Activated CD8-positive, alpha-beta T cell treated with anti-CD3 and anti-CD28 coated beads, Interleukin-2, amount 10 ng/mL, durations not matched to agents 7 days and 5 days (primary cell): ENCODE measurements at regions not wholly inside any gene's neighbourhood (a gene's known extent, or its start where the extent isn't known, plus 50 kb on each side); places are given as distances from the start of the nearest gene placed in this dataset.
"Not testable (repeated sequence)": the region's sequence is repeated elsewhere in the genome, so short reads cannot be mapped to it uniquely, and the experiment has no call there.

Experiments used
- ATAC-seq: fragments of 150-1000 bp; cut with Tn5 transposase; one replicate; pipeline ENCODE4 v1.10.0; 2021; ENCODE audit warnings: moderate library complexity
- CTCF ChIA-PET: fragments of 350-600 bp; sonication (Branson Sonifier 250); formaldehyde crosslinking; loops from one replicate; lab custom pipeline; 2021; ENCODE audit warnings: antibody characterized with exemption; lab: Charles Lee
- POLR2A ChIA-PET: fragments of 350-600 bp; sonication (Branson Sonifier 250); formaldehyde crosslinking; loops from one replicate; lab custom pipeline; 2021; ENCODE audit warnings: antibody characterized with exemption; lab: Charles Lee
- DNase-seq: peaks from one replicate; pipeline ENCODE4 v3.0.0-alpha.2; 2020
- H3K27ac Mint-ChIP-seq: one replicate; pipeline ENCODE4 v1.8.0; 2021; ENCODE audit warnings: mild to moderate bottlenecking, mixed read lengths
- H3K27me3 Mint-ChIP-seq: one replicate; pipeline ENCODE4 v1.8.0; 2021; ENCODE audit warnings: low read depth, mixed read lengths
- H3K36me3 Mint-ChIP-seq: one replicate; pipeline ENCODE4 v1.8.0; 2021; ENCODE audit warnings: low read depth, mixed read lengths
- H3K4me1 Mint-ChIP-seq: one replicate; pipeline ENCODE4 v1.8.0; 2021; ENCODE audit warnings: low read depth, mixed read lengths
- H3K4me3 Mint-ChIP-seq: one replicate; pipeline ENCODE4 v1.8.0; 2021; ENCODE audit warnings: mild to moderate bottlenecking, mixed read lengths
- H3K9me3 Mint-ChIP-seq: one replicate; pipeline ENCODE4 v1.8.0; 2022; ENCODE audit warnings: mixed read lengths; ENCODE audit not compliant: insufficient read depth

DNA sequence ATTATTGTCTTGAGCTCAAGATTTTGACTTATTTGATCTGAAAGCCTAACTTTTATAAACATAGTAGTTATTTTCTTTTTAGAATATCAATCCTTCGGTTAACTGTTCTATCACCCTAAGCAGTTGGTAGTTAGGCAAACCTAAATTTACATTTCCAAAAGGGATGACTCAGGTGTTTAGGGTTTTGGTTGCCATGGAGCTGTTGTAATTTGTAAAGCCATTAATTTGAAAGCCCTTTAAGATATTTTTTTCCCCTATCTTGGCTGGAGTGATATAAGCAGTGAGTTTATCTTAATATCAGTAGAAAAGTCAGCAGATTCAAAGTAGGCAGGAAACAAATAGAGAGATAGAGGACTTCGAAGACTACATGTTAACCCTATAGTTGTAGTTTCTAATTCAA lies 1472.6 kb upstream of the CELF2 start:
- no peaks in the 10 kb centered on the region for H3K9me3 Mint-ChIP-seq
- no peak overlapping the region for H3K27ac Mint-ChIP-seq
- H3K4me1 Mint-ChIP-seq, result no peaks in the 10 kb centered on the region
- DNase-seq (no peak), ATAC-seq (no peak)
- CTCF ChIA-PET, result interaction anchor here (0.6 kb wide), 1 partner anchor 241 kb away, joined by 3 read pairs; no protein-coding TSS in a partner anchor
- no peak overlapping the region for H3K4me3 Mint-ChIP-seq
- no peaks in the 10 kb centered on the region for H3K36me3 Mint-ChIP-seq
- POLR2A ChIA-PET, result no interaction called here
- H3K27me3 Mint-ChIP-seq, result no peaks in the 10 kb centered on the region

DNA sequence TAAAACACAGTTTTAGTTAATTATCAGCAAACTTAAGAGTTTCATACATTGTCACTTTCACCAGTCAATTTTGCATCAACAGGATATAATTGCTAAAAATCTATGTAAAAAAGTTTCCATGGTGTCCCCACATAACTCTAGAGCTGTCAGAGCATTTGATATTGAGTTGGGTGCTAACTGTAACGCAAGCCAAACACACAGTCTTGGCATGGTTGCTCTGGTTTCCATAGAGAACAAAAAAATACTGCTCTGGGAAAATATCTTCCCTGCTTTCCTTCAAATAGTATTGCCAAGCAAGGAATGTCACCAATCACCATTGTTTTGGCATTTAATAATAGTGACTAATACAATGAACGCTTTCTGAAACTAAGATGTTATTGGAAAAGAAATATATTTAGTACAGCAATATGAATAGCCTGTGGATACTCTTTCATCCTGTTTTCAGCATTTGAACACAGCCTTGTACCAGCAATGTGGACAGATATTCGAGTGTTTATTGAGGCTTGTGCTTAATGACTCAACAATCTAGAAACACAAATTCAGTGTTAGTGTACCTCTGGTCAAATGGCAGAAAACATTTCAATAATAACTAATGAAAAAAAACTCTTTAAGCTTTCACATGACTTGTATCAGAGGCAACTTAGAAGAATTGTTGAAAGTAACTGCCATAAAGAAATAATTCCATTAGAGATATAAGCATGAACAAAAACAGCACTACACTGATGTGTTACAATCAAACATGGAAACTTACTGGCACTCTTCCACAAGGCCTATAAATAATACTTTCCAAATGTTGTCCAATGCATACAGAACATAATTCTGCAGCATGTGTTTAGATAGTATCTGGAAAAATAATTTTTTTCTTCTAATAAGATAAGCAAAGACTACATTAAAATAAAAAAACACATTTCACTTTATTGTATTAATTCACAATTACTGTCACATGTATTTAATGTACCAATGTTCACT lies 1469.5 kb upstream of the CELF2 start:
- Mint-ChIP-seq H3K27me3 (no peaks in the 10 kb centered on the region), H3K4me1 (no peaks in the 10 kb centered on the region), H3K9me3 (no peaks in the 10 kb centered on the region), H3K27ac (no peak overlapping the region), H3K4me3 (no peak overlapping the region), H3K36me3 (no peaks in the 10 kb centered on the region)
- no peak for ATAC-seq
- DNase-seq, result no peak
- CTCF ChIA-PET, result no interaction called here
- POLR2A ChIA-PET, result no interaction called here

DNA sequence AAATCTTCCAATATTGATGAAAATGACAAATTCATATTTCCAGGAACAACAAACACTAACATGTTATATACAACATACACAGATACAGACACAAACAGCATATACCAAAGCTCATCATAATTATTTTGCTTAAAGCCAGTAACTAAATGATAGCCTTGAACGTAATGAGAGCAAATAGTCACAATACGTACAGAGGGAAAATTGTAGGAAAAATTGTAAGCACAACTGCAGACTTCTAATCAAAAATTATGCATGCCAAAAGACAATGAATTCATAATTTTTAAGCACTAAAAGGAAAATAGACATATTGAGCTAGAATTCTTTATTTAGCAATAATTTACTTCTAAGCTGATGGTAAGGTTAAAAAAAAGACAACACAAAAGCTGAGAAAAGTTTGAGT lies 1466.9 kb upstream of the CELF2 start:
- ChIA-PET CTCF (no interaction called here), POLR2A (no interaction called here)
- H3K4me1 Mint-ChIP-seq, result no peaks in the 10 kb centered on the region
- no peak overlapping the region for H3K27ac Mint-ChIP-seq
- H3K27me3 Mint-ChIP-seq, result no peaks in the 10 kb centered on the region
- no peak overlapping the region for H3K4me3 Mint-ChIP-seq
- ATAC-seq, result no peak
- no peaks in the 10 kb centered on the region for H3K36me3 Mint-ChIP-seq
- DNase-seq, result no peak
- H3K9me3 Mint-ChIP-seq, result no peaks in the 10 kb centered on the region

DNA sequence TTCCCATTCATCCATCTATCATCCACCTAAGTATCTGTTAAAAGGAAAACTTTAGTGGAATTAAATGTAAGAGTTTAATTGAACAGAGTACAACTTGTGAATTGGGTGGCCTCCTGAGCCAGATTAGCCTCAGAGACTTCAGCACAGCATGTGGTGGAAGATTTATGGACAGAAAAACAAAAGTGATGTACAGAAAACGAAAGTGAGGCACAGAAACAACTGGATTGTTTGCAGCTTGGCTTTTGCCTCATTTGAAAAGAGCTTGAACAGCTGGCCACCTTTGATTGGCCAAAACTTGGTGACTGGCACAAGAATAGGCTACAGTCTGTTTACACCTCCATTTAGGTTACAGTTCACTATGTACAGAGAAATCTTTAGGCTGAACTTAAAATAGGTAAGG lies 1463.4 kb upstream of the CELF2 start:
- Mint-ChIP-seq H3K27ac (no peak overlapping the region), H3K36me3 (no peaks in the 10 kb centered on the region), H3K4me3 (no peak overlapping the region), H3K9me3 (no peaks in the 10 kb centered on the region), H3K4me1 (no peaks in the 10 kb centered on the region), H3K27me3 (no peaks in the 10 kb centered on the region)
- CTCF ChIA-PET, result no interaction called here
- ATAC-seq, result no peak
- no peak for DNase-seq
- POLR2A ChIA-PET, result no interaction called here

DNA sequence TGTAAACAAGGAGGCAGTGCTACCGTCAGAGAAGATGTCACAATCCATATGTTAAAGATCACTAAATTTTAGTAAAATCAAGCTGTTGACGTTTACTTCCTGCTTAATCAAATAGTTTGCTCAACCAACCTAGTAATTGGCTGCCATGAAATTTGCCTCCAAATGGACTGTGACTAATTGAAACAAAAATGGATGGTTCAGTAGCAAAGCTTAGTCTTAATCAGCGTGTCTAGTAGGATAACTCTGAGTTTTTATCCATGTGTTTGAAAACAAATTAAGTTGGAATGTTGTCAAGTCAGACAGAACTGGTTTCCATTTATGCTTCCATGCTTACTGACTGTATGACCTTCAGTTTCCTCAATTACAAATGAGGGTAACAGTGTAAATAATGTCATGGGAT lies 1456.7 kb upstream of the CELF2 start:
- no peaks in the 10 kb centered on the region for H3K27me3 Mint-ChIP-seq
- DNase-seq, result no peak
- ChIA-PET POLR2A (no interaction called here), CTCF (no interaction called here)
- H3K4me1 Mint-ChIP-seq, result no peaks in the 10 kb centered on the region
- H3K36me3 Mint-ChIP-seq, result no peaks in the 10 kb centered on the region
- H3K4me3 Mint-ChIP-seq, result no peak overlapping the region
- no peak overlapping the region for H3K27ac Mint-ChIP-seq
- ATAC-seq, result no peak
- no peaks in the 10 kb centered on the region for H3K9me3 Mint-ChIP-seq

DNA sequence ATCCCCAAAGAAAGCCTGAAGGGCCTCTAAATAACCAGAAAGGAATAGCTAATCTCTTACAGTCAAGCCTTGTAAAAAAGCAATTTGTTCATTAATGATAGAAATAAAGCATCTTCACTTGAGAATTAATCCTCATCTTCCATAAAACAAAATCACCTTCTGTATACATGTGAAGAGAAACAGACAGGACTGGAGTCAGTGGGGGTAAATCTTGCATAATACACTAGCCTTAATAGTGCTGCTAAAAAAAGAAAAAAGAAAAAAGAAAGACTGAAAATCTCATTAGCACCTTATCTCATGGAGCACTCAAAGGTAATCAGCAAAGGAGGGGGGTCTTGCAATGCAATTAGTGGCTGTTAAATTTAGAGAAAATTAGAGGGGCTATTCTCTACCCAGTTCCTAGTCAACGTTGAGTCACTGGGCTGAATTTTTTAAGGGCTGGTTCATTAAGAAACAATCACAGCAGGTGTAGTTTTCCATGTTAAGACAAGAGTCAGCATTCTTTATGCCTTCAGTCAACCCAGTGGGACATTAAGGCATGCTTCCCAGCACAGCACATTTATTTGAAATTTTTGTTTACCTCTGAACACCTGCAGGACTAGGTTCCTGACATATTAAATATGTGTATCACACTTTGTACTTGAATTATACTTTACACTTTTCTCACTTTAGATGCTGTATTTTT lies 1455.7 kb upstream of the CELF2 start:
- Mint-ChIP-seq H3K9me3 (no peaks in the 10 kb centered on the region), H3K36me3 (no peaks in the 10 kb centered on the region), H3K27me3 (no peaks in the 10 kb centered on the region), H3K4me1 (no peaks in the 10 kb centered on the region), H3K4me3 (no peak overlapping the region), H3K27ac (no peak overlapping the region)
- ChIA-PET POLR2A (no interaction called here), CTCF (no interaction called here)
- no peak for ATAC-seq
- no peak for DNase-seq

DNA sequence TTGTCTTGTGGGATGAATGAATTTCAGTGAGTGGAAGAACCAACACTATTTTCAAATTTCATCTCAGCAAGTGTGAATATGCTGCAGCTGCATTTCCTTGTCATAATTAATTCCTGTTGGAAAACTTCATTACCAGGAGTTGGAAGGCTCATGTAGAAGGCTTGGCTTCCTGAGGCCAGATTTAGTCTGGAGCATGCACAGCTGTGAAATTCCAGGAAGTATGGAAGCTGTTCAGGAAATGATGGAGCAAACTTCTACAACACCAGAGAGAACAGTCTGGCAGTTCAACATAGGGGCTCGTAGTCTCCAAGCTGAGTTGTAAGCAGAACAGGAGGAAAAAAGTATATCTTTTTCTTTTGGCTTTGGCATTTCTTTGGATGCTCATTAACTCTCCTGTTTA lies 1439.9 kb upstream of the CELF2 start:
- Mint-ChIP-seq H3K4me1 (no peaks in the 10 kb centered on the region), H3K27me3 (no peaks in the 10 kb centered on the region), H3K36me3 (no peaks in the 10 kb centered on the region), H3K9me3 (no peaks in the 10 kb centered on the region), H3K4me3 (no peak overlapping the region), H3K27ac (no peak overlapping the region)
- ChIA-PET POLR2A (no interaction called here), CTCF (no interaction called here)
- DNase-seq (no peak), ATAC-seq (no peak)

DNA sequence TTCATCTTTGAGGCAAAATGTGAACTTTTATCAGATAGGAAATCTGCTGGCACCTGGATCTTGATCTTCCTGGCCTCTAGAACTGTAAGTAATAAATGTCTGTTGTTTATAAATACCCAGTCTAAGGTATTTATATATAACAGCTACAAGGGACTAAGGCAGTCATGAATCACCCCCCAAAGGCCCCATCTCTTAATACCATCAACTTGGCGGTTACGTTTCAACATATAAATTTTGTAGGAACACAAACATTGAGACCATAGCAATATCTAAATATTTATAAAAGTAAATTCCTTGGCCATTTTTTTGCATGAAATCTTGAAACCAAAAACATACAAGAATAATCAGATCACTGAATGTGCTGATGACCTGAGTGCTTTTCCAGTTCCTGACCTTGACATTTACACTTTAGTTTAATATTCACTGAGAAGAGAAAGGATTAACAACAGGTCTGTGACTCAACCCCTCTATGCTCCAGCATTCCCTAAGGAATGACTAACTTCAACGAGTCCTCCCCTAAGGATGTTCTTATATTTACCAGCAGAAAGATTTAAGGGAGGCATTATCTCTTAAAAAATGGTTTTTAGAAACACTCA lies 1438.5 kb upstream of the CELF2 start:
- no peaks in the 10 kb centered on the region for H3K36me3 Mint-ChIP-seq
- H3K9me3 Mint-ChIP-seq, result no peaks in the 10 kb centered on the region
- CTCF ChIA-PET, result no interaction called here
- H3K27ac Mint-ChIP-seq, result no peak overlapping the region
- H3K4me3 Mint-ChIP-seq, result no peak overlapping the region
- ATAC-seq, result no peak
- no peaks in the 10 kb centered on the region for H3K27me3 Mint-ChIP-seq
- POLR2A ChIA-PET, result no interaction called here
- DNase-seq, result no peak
- no peaks in the 10 kb centered on the region for H3K4me1 Mint-ChIP-seq

DNA sequence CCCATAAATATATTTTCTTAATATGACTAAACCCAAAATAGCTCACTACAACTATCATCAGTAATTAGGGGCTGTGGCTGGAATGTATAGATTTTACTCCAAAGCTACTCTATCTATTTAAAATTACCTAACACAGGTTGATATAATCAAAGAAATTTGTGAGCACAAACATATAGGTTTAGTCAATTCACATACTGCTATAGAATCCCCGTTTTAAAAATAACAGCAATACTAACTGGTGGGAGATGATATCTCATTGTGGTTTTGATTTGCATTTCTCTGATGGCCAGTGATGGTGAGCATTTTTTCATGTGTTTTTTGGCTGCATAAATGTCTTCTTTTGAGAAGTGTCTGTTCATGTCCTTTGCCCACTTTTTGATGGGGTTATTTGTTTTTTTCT lies 1434.9 kb upstream of the CELF2 start:
- H3K4me1 Mint-ChIP-seq, H3K27me3 Mint-ChIP-seq, DNase-seq, H3K27ac Mint-ChIP-seq, POLR2A ChIA-PET, ATAC-seq, H3K4me3 Mint-ChIP-seq, CTCF ChIA-PET, H3K36me3 Mint-ChIP-seq, H3K9me3 Mint-ChIP-seq: not testable (repeated sequence)

DNA sequence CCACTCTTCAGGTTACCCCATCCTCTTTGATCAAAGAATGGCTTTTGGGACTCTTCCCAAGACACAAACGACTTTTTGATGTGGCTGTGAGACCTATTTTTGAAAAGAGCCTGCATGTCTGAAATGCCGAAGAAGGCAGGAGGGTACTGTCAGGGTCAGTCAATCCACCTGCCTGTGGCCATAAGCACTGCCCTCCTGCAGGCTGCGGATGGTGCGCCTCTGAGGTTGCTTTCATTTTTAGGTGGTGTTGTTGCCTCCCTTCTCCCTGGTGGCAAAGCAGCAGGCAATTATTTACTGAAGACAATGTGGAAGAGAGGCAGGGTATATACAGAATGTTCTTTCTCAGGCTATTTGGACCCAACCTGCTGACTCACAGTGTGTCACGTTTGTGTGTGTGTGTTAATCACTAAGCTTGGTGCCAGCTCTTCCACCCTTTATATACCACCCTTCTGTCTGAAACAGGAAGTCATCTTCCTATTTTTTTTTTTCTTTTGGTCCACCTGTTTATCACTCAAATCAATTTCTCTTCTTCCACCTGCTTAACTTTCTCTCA lies 1421.2 kb upstream of the CELF2 start:
- POLR2A ChIA-PET, result no interaction called here
- DNase-seq, result no peak
- ATAC-seq, result no peak
- Mint-ChIP-seq H3K4me3 (no peak overlapping the region), H3K27me3 (no peaks in the 10 kb centered on the region), H3K36me3 (no peaks in the 10 kb centered on the region), H3K27ac (no peak overlapping the region), H3K9me3 (no peaks in the 10 kb centered on the region), H3K4me1 (no peaks in the 10 kb centered on the region)
- CTCF ChIA-PET, result interaction anchor here (0.9 kb wide), 1 partner anchor 10 kb away, joined by 3 read pairs; no protein-coding TSS in a partner anchor

DNA sequence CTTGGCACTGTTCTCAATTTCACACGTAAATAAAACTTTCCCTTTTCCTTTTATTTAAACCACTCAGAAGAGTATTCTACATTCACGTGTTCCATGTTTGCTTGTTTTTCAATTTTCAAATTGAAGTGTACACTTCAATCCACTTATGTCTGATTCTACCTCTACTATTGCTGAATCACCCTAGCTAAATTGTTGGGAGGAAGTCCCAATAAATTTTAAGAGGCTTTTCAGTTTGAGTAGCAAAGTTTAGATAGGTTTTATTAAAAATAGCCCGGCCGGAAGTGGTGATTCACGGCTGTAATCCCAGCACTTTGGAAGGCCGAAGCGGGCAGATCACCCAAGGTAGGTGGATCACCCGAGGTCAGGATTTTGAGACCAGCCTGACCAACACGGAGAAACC lies 1414.7 kb upstream of the CELF2 start:
- POLR2A ChIA-PET, result no interaction called here
- H3K27ac Mint-ChIP-seq, result no peak overlapping the region
- ATAC-seq (no peak), DNase-seq (no peak)
- CTCF ChIA-PET, result no interaction called here
- no peaks in the 10 kb centered on the region for H3K9me3 Mint-ChIP-seq
- no peaks in the 10 kb centered on the region for H3K36me3 Mint-ChIP-seq
- H3K27me3 Mint-ChIP-seq, result no peaks in the 10 kb centered on the region
- no peak overlapping the region for H3K4me3 Mint-ChIP-seq
- H3K4me1 Mint-ChIP-seq, result no peaks in the 10 kb centered on the region

DNA sequence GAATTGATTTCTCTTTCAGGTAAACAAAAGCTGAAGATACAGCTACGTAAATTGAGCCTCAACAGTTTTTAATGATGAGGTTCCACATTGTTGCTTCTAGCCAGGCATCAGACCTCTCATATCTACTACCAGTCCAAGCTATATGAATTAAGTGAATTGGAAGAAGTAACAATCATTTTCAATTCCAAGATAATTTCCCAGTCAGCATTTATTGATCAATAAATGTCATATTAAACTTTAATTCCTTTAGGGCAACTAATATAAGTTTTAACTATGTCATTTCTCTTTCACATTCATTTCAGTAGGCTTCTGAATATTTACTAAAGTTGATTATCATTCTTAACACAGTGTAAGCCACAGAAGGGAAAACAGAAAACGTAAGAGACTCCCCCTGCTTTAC lies 1413.7 kb upstream of the CELF2 start:
- H3K4me1 Mint-ChIP-seq, result no peaks in the 10 kb centered on the region
- no peak overlapping the region for H3K4me3 Mint-ChIP-seq
- ChIA-PET CTCF (no interaction called here), POLR2A (no interaction called here)
- no peak overlapping the region for H3K27ac Mint-ChIP-seq
- no peaks in the 10 kb centered on the region for H3K9me3 Mint-ChIP-seq
- H3K36me3 Mint-ChIP-seq, result no peaks in the 10 kb centered on the region
- no peaks in the 10 kb centered on the region for H3K27me3 Mint-ChIP-seq
- DNase-seq, result no peak
- no peak for ATAC-seq
